Mucosa of gallbladder (tissue), 1 donor: ENCODE measurements at regions not wholly inside any gene's neighbourhood (a gene's known extent, or its start where the extent isn't known, plus 50 kb on each side); places are given as distances from the start of the nearest gene placed in this dataset.
A peak's percentile ranks its signal among the peaks of the same experiment; 100 is the strongest.

ENCODE experiments used
- DNase-seq: peaks from one replicate; pipeline ENCODE4 v3.0.0-alpha.2; 2020; ENCODE audit warnings: low spot score
- donor health status: DM: no; HTN: no; CAD: no.

- DNase-seq: no peak
Observed at GRCh38 chr11:80814813-80815212, 1374.0 kb upstream of the TENM4 start.

- DNase-seq: no peak
Observed at GRCh38 chr11:80810695-80811094, 1369.9 kb upstream of the TENM4 start.

- DNase-seq: no peak
Observed at GRCh38 chr11:80798174-80798573, 1357.3 kb upstream of the TENM4 start.

- DNase-seq: no peak
Observed at GRCh38 chr11:80783561-80783960, 1342.7 kb upstream of the TENM4 start.

GRCh38 chr11:80782135-80782885, 1341.5 kb upstream of the TENM4 start:
- DNase-seq: no peak

GRCh38 chr11:80779905-80780605, 1339.2 kb upstream of the TENM4 start:
- no peak for DNase-seq

GRCh38 chr11:80778941-80779340, 1338.1 kb upstream of the TENM4 start:
- DNase-seq: peak; percentile 41

- no peak for DNase-seq
Observed at GRCh38 chr11:80778432-80778831, 1337.6 kb upstream of the TENM4 start.

GRCh38 chr11:80773919-80774318, 1333.1 kb upstream of the TENM4 start:
- DNase-seq: no peak

GRCh38 chr11:80771017-80771416, 1330.2 kb upstream of the TENM4 start:
- no peak for DNase-seq

GRCh38 chr11:80758787-80759186, 1318.0 kb upstream of the TENM4 start:
- no peak for DNase-seq

GRCh38 chr11:80748207-80748925, 1307.5 kb upstream of the TENM4 start:
- no peak for DNase-seq

- no peak for DNase-seq
Observed at GRCh38 chr11:80746300-80746699, 1305.5 kb upstream of the TENM4 start.

GRCh38 chr11:80745416-80745815, 1304.6 kb upstream of the TENM4 start:
- DNase-seq: no peak

GRCh38 chr11:80733790-80734189, 1293.0 kb upstream of the TENM4 start:
- no peak for DNase-seq

GRCh38 chr11:80733361-80733760, 1292.5 kb upstream of the TENM4 start:
- DNase-seq: no peak

GRCh38 chr11:80727315-80727714, 1286.5 kb upstream of the TENM4 start:
- peak; percentile 11 for DNase-seq

- no peak for DNase-seq
Observed at GRCh38 chr11:80726236-80726635, 1285.4 kb upstream of the TENM4 start.

- no peak for DNase-seq
Observed at GRCh38 chr11:80724366-80724765, 1283.5 kb upstream of the TENM4 start.

GRCh38 chr11:80722629-80723028, 1281.8 kb upstream of the TENM4 start:
- no peak for DNase-seq

GRCh38 chr11:80720295-80720694, 1279.5 kb upstream of the TENM4 start:
- DNase-seq: no peak

GRCh38 chr11:80719292-80719646, 1278.4 kb upstream of the TENM4 start:
- DNase-seq: no peak
